ENCODE measurements at regions not wholly inside any gene's neighbourhood (a gene's known extent, or its start where the extent isn't known, plus 50 kb on each side); places are given as distances from the start of the nearest gene placed in this dataset.

DNA sequence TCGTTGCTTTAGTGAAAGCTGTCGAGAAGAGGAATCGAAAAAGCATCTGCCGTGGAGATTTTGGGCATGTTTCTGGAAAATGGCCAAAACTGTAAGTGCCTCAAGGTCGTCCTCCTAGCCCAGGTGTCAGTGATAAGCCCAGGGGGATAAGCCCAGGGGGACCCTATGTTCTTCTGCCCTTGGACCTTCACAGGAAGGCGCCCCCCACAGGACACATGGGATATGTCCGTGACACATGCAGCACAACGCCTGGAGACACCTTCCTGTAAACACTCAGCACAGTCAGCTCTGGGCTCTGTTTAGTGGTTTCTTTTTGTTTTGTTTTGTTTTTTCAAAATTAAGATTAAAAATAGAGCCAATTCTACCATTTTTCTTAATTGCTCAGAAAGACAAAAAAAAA lies 272.7 kb downstream of the KLF6 start:
- no peak for DNase-seq
- no peaks in the 10 kb centered on the region for H3K9me3 ChIP-seq (replicated peaks)
- H3K36me3 ChIP-seq = no peaks in the 10 kb centered on the region
- H3K27ac ChIP-seq = no peak overlapping the region
- H3K27me3 ChIP-seq = no peaks in the 10 kb centered on the region
- H3K4me3 ChIP-seq = no peak overlapping the region
- no peaks in the 10 kb centered on the region for H3K4me1 ChIP-seq

DNA sequence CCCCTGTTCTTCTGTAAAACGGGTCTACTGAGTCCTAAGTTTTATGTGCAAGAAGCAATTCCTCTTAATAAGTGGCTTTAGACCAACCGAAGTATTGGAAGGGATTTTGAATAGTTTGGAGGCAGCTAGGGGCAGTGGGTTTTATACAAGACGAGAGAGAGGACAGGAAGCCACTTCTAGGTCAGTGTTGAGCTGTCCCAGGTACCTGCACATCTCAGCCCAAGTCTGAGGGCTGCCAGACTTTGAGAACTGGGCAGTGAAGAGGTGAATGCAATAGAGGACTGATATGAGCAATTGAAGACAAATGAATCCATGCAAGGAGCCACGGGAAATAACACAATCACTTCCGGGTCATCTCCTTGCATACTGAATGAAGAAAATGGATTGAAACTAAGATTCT lies 273.5 kb downstream of the KLF6 start:
- Histone ChIP-seq H3K27ac (no peak overlapping the region), H3K4me1 (no peaks in the 10 kb centered on the region)
- no peak for DNase-seq

DNA sequence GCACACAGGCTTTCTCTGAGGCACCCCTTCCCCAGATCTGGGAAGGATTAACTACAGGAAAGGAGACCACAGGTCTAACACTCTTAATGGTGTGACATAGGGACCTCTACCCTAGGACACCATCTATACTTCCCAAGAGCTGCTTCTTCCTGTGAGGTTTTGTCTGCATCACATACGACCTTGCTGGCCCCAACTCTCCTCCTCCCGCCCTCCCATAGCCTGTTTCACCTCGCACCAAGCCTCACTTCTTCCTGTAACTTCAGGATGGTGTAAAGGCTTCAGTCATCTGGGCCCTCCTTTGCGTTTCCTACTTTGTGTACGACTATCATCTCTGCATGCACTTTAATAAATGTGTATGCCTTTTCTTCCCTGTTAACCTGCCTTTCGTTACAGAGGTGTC lies 274.3 kb downstream of the KLF6 start:
- no peak for DNase-seq
- Histone ChIP-seq H3K27me3 (no peaks in the 10 kb centered on the region), H3K4me1 (no peaks in the 10 kb centered on the region), H3K4me3 (no peak overlapping the region), H3K27ac (no peak overlapping the region), H3K36me3 (no peaks in the 10 kb centered on the region), H3K9me3 (replicated peaks) (no peaks in the 10 kb centered on the region)

More for the DNA sequence above, 273.5 kb downstream of the KLF6 start:
- Histone ChIP-seq H3K27me3 (no peaks in the 10 kb centered on the region), H3K9me3 (replicated peaks) (no peaks in the 10 kb centered on the region), H3K4me3 (no peak overlapping the region), H3K36me3 (no peaks in the 10 kb centered on the region)

- H3K36me3 ChIP-seq = no peaks in the 10 kb centered on the region
- H3K9me3 ChIP-seq (replicated peaks) = no peaks in the 10 kb centered on the region
- no peak overlapping the region for H3K4me3 ChIP-seq
- no peak for DNase-seq
- no peaks in the 10 kb centered on the region for H3K27me3 ChIP-seq
- no peaks in the 10 kb centered on the region for H3K4me1 ChIP-seq
- H3K27ac ChIP-seq = no peak overlapping the region
Measured at GRCh38 chr10:3509355-3509754, 275.7 kb downstream of the KLF6 start.

- no peak for DNase-seq
- no peaks in the 10 kb centered on the region for H3K36me3 ChIP-seq
- no peaks in the 10 kb centered on the region for H3K4me1 ChIP-seq
- H3K27ac ChIP-seq = no peak overlapping the region
- H3K9me3 ChIP-seq (replicated peaks) = no peaks in the 10 kb centered on the region
- H3K4me3 ChIP-seq = no peak overlapping the region
- H3K27me3 ChIP-seq = no peaks in the 10 kb centered on the region
Measured at GRCh38 chr10:3503299-3503698, 281.7 kb downstream of the KLF6 start.

GRCh38 chr10:3502673-3503072 lies 282.3 kb downstream of the KLF6 start:
- no peak for DNase-seq
- Histone ChIP-seq H3K27me3 (no peaks in the 10 kb centered on the region), H3K27ac (no peak overlapping the region), H3K4me1 (no peaks in the 10 kb centered on the region), H3K4me3 (no peak overlapping the region), H3K9me3 (replicated peaks) (no peaks in the 10 kb centered on the region), H3K36me3 (no peaks in the 10 kb centered on the region)

DNA sequence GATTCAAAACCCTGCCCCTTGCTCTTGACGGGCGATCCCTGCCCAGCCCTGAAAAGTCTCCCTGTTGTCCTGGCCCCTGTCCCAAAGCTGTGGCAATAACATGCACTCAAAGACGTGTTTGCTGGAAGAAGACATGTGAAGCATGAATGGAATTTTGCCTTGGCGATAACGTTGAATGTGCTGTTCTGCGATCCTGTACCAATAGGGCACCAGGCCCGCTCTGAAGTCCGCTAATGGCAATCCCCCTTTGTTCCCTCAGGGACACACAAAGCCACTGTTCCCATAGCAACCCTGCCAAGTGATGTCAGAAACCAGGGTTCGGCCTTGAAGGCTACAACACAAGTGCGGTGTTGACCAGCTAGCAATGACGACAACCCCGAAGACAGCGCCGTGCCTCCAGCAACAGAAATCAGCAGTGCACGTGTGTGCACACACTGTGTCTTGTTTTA lies 284.6 kb downstream of the KLF6 start:
- Histone ChIP-seq H3K4me3 (no peak overlapping the region), H3K36me3 (no peaks in the 10 kb centered on the region), H3K4me1 (no peaks in the 10 kb centered on the region), H3K9me3 (replicated peaks) (no peaks in the 10 kb centered on the region), H3K27me3 (no peaks in the 10 kb centered on the region), H3K27ac (no peak overlapping the region)
- DNase-seq = no peak

DNA sequence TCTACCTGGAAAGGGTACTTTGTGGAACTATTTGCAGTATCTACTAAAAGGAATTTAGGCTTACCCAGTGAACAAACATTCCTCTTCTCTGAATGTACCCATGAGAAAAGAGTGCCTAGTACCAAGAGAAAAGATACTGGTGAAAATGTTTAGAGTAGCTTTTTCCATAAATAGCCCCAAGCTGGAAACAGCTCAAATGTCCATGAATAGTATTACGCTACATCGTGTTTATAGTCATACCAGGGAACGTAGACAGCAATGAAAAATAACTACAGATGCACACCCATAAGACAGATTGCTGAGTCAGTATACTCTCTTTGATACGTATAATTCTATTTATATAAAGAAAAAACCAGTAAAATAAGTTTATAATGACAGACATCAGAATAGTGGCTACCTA lies 285.9 kb downstream of the KLF6 start:
- Histone ChIP-seq H3K36me3 (no peaks in the 10 kb centered on the region), H3K27ac (no peak overlapping the region), H3K27me3 (no peaks in the 10 kb centered on the region), H3K9me3 (replicated peaks) (no peaks in the 10 kb centered on the region), H3K4me3 (no peak overlapping the region), H3K4me1 (no peaks in the 10 kb centered on the region)
- DNase-seq = no peak

DNA sequence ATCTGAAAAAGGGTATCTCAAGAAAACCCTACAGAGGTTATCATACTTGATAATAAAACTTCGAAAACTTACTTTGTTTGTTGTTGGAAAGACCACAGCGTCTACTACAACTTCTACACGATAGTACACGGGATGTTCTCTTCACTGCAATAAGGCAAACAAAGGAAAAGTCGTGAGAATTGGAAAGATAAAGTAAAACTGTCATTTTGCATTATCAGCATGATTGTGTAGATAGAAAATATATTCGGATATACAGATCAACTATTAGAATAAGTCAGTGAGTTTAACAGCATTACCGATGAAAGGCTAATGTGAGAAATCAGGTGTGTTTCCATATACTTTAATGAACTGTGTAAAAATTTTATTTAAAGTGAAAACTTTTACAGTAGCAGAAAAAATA lies 287.4 kb downstream of the KLF6 start:
- no peaks in the 10 kb centered on the region for H3K4me1 ChIP-seq
- no peak overlapping the region for H3K27ac ChIP-seq
- no peak overlapping the region for H3K4me3 ChIP-seq
- H3K27me3 ChIP-seq = no peaks in the 10 kb centered on the region
- H3K9me3 ChIP-seq (replicated peaks) = no peaks in the 10 kb centered on the region
- no peaks in the 10 kb centered on the region for H3K36me3 ChIP-seq
- no peak for DNase-seq

DNA sequence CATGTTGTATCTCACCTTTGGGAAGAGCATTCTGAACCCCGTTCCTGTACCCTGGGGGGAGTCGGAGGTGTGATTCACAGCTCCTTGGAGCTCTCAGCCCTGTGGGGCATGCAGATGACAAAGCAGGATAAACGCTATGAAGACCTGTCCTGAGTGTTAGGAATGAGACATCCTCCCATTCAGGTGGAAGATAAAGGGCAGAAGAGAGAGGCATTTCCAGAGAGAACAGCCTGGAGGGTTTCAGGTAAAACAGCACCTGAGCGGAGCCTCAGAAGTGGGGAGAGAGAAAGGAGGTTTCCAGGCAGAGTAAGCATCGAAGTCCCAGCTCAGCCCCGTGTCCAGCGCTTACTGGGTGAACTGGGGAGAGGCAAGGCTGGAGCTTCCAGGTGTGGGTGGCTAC lies 288.9 kb downstream of the KLF6 start:
- Histone ChIP-seq H3K9me3 (replicated peaks) (no peaks in the 10 kb centered on the region), H3K27ac (no peak overlapping the region), H3K4me3 (no peak overlapping the region), H3K27me3 (no peaks in the 10 kb centered on the region), H3K4me1 (no peaks in the 10 kb centered on the region), H3K36me3 (no peaks in the 10 kb centered on the region)
- DNase-seq = no peak

- no peak for DNase-seq
- Histone ChIP-seq H3K4me1 (no peaks in the 10 kb centered on the region), H3K27me3 (no peaks in the 10 kb centered on the region), H3K4me3 (no peak overlapping the region), H3K9me3 (replicated peaks) (no peaks in the 10 kb centered on the region), H3K27ac (no peak overlapping the region), H3K36me3 (no peaks in the 10 kb centered on the region)
Measured at GRCh38 chr10:3495281-3495680, 289.7 kb downstream of the KLF6 start.

GRCh38 chr10:3494838-3495230 lies 290.2 kb downstream of the KLF6 start:
- H3K4me1 ChIP-seq = no peaks in the 10 kb centered on the region
- no peaks in the 10 kb centered on the region for H3K27me3 ChIP-seq
- no peak for DNase-seq
- no peaks in the 10 kb centered on the region for H3K36me3 ChIP-seq
- no peak overlapping the region for H3K4me3 ChIP-seq
- no peaks in the 10 kb centered on the region for H3K9me3 ChIP-seq (replicated peaks)
- no peak overlapping the region for H3K27ac ChIP-seq

DNA sequence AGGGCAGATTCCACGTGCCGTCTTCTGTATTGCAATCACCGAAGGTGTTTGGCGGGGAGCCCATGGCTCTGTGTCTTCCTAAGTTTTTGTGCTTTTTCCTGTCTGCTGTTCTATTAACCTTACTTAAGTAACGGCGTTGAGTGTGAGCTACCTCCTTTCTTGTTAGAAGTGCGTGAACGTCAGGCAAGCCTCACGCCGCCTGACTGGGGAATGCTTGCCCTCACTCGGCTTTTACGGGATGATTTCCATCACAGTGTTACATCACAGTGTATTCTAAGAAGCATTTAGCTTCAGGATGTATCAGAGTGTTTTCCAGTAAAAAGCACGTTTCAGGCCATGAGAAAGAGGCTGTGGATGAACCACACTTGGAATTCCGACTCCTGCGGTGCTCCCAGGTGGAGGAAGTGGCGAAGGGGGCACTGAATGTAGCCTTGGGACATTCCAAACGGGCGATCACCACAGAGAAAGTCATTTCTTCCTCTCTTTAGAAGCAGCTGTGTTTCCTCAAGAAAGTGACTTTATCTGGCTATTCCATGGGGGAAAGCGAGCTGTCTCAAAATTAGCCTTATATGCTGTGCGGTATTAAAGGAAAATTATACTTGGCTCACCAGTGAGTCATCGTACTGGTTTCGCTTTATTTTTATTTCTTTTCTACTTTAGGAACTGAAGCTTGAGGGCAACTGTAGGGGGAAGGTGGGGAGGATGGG lies 290.7 kb downstream of the KLF6 start:
- no peaks in the 10 kb centered on the region for H3K27me3 ChIP-seq
- H3K36me3 ChIP-seq = no peaks in the 10 kb centered on the region
- H3K9me3 ChIP-seq (replicated peaks) = no peaks in the 10 kb centered on the region
- DNase-seq = no peak
- no peak overlapping the region for H3K4me3 ChIP-seq
- no peaks in the 10 kb centered on the region for H3K4me1 ChIP-seq
- no peak overlapping the region for H3K27ac ChIP-seq

- no peak overlapping the region for H3K27ac ChIP-seq
- no peak overlapping the region for H3K4me3 ChIP-seq
- no peaks in the 10 kb centered on the region for H3K9me3 ChIP-seq (replicated peaks)
- no peaks in the 10 kb centered on the region for H3K4me1 ChIP-seq
- H3K36me3 ChIP-seq = no peaks in the 10 kb centered on the region
- no peaks in the 10 kb centered on the region for H3K27me3 ChIP-seq
- no peak for DNase-seq
Measured at GRCh38 chr10:3493621-3494020, 291.4 kb downstream of the KLF6 start.

- Histone ChIP-seq H3K4me3 (no peak overlapping the region), H3K27ac (no peak overlapping the region), H3K36me3 (no peaks in the 10 kb centered on the region), H3K9me3 (replicated peaks) (no peaks in the 10 kb centered on the region), H3K27me3 (no peaks in the 10 kb centered on the region), H3K4me1 (no peaks in the 10 kb centered on the region)
- DNase-seq = no peak
Measured at GRCh38 chr10:3491571-3491970, 293.4 kb downstream of the KLF6 start.

DNA sequence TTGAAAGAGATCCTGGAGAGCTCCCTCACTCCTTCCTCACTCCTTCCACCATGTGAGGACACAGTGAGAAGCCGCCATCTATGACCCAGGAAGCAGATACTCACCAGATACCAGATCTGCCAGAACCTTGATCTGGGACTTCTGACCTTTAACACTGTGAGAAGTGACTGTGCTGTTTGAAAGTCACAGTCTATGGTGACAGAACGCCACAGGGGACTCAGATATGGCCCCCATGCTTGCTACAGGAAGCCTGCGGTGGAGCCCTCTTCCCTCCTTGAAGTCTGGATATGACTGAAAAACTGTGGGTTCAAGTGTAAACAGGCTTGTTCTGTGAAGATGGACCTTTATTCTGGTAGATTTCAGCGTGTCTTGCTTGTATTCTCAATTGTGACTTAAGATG lies 297.8 kb downstream of the KLF6 start:
- Histone ChIP-seq H3K4me3 (no peak overlapping the region), H3K36me3 (no peaks in the 10 kb centered on the region), H3K27ac (no peak overlapping the region), H3K9me3 (replicated peaks) (no peaks in the 10 kb centered on the region), H3K27me3 (no peaks in the 10 kb centered on the region), H3K4me1 (no peaks in the 10 kb centered on the region)
- no peak for DNase-seq

All from SJCRH30 (cell line).